AG20443 (cell line): ENCODE measurements at regions not wholly inside any gene's neighbourhood (a gene's known extent, or its start where the extent isn't known, plus 50 kb on each side); places are given as distances from the start of the nearest gene placed in this dataset.

Experiments used
- DNase-seq: peaks from one replicate; pipeline ENCODE4 v3.0.0; 2012; ENCODE audit warnings: low spot score, mixed read lengths

DNA sequence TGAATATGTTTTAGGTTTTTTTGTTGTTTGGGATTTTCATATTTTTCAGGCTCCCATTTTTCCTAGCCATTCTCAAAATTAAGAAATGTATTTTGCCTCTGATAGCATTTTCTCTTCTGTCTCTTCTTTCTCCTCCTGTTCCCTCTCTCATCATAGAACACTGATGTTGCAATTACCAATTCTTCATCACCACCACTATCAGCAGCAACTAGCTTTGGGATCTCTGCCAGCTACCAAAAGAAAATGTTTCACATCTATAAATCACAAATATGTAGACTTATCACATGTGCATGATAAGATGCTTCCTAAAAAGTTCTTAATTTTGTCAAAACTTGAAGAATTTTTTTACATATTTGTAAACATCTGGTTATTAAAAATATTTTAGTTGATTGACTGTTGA, 887.1 kb downstream of the MAT2B start:
- no peak for DNase-seq

DNA sequence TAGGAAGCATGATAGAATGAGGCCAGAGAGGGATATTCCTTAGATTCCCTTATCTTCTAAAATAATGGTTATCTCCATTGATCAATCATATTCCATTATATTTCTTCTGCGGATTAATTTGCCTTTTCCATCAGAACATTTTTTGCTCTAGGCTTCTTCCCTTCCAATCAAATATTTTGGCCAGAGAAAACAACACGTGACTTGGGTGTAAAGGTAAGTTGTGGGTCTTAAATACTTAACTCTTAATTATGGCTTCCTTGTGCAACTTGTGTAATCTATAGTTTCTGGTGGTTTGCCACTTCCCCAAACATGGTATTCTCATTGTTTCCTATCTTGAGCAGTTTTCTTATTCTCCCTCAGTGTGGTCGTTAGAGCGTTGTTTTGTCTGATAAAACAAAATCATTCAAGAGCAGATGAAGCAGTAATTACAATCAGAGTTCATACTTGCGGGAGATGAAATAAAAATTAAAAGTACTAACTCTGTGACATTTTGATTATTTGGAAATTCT, 889.3 kb downstream of the MAT2B start:
- DNase-seq, result no peak

DNA sequence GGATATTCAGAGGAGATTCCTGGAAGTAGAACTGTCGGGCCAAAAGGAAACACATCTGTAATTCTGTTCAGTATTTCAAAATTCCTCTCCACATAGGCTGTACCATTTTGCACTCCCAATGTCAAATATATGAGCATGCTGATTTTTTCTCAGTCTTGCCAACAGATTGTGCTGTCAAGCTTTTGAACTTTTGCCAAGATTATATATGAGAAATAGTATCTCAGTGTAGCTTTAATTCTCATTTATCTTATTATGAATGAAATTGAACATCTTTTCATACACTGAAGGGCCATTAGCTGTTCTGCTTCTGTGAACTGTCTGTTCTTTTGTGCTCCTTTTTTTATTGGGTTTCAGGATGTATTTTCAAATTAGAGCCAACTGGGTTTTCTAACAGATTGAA, 907.1 kb downstream of the MAT2B start:
- no peak for DNase-seq

DNA sequence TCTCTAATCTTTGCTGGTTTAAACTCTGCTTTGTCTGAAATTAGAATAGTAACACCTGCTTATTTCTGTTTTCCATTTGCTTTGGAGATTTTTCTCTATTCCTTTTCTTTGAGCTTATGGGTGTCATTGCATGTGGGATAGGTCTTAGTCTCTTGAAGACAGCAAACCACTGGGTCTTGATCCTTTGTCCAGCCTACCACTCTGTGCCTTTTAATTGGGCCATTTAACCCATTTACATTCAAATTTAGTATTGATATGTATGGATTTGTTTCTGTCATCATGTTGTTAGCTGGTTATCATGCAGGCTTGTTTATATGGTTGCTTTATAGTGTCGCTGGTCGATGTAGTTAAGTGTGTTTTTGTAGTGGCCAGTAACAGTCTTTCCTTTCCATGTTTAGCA, 914.7 kb downstream of the MAT2B start:
- DNase-seq, result no peak

DNA sequence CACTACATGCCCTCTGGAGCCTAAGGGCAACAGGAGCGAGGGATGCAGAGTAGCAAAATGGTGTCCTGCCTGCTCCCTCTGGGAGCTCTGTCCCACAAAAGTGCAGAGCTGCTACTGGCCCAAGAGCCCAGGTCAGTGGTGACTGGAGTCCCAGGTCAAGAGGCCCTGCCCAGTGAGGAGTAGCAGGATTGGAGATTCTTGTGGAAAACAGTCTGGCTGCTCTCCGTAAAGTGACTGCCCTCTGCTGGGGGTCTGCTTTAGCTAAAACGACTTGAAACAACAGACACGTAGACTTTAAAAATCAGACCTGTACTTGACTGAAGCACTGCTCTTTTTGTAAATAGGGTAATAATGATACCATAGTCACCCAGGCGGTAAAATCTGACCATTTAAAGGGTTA, 917.0 kb downstream of the MAT2B start:
- DNase-seq, result no peak

DNA sequence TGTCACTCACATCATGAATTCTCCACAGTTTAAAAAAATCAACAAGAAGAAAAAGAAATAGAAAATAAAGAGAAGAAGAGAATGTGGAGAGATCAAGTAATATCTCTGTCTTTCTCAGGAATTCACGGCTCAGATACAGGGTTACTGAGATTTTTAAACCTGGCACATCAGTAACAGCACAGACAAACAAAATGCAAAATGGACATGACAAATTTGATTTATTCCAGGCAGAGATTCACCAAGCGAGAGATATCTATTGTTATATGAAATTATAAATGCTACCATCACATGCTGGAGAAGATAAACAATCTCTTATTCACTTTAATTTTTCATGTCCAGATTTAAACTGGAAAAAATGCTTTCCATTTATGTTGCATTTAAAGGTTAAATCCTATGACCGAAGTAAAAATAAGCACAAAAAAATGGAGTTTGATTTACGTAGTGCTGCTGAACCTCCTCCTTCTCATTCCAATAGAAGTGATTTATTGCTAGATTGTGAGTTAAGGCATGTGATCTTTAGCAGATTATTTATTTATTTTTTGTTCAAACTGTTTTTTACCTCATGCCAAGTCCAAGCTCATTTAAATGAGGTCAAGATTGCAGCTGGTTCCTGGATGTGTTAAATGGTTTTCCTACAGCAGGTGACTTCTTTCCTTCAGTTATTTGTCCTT, 926.4 kb downstream of the MAT2B start:
- DNase-seq, result no peak

DNA sequence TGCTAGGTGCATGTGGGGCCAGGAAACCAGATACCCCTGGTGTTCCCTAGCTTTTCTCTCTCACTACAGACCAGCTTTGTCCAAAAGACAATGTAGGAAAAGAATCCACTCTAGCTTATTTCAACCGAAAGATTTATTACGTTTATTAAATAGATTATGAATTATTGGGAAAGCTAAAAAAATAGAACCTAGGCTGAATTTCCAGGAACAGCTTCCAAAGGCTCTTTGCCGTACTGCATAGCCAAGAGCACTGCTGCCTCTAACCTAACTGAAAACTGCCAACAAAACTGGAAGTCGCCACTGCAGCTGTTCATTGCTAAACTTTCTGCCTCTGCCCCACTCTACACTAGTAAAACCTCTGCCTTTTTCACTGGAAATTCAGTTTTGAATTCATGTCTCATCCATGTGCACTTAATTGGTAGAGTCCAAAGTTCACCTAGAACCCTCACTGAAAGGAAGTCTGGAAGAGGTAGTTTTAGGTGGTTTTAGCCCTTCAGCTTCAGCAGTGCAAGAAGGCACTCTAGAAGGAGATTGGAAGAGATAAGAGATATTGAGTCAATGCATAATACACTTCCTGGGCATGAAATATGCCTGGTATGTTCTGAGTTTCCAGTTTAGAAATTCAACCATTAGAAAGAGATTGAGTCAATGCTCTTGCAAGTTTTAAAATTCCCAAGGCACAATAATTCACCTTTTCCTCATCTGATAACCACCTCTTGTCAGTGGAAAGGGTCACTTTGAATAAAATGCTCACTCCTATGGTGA, 927.9 kb downstream of the MAT2B start:
- no peak for DNase-seq

DNA sequence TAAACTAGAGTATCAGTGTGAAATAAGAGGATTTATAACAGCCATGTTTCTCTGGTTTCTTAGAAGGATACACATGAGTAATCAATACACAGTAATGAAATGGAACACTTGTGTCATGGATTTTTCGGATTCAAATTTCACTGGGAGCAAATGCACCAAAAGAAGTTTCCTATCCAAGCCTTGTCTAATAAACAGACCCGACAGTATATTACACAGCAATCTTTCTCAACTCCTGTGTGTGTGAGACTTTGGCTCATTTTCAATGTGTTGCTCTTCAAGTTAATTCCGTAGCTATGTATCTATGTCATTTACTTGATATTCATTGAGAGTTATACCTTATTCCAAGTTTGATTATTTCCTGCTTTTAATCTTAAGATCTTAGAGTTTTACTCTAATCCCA, 930.2 kb downstream of the MAT2B start:
- no peak for DNase-seq

DNA sequence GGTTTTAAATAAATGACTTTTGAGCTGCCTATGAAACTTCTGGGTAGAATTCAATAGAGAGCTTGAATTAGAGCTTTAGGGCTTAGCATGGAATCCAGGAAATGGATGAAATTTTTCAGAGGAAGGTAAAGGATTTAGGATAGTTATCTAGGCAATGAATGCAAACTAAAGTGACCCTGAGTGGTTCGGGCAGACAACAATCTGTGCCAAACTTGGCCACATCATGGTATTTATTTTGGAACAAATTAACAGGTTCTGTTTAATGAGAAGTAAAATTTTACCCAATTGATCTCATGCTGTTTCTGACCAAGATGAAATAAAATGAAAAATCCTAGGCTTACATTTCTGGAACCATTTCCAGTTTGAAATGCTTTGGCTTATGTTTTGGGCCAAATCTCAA, 934.4 kb downstream of the MAT2B start:
- DNase-seq, result no peak

DNA sequence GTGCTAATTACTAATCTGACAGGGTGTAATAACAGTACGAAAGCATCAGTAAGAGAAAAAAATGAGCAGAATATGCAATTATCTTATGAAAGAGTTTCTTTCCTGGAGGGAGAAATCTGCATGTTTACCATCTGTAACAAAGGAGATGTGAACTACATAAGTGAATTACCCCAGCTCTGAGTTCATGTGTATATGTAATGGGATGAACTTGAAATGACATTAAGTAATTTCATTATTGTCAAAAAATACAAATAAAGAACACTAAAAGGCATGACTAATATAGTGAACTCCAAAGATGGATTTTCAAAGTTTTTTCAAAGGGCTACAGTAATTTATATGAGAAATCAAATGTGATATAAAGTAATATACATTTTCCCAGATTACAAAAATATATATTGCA, 944.0 kb downstream of the MAT2B start:
- no peak for DNase-seq

DNA sequence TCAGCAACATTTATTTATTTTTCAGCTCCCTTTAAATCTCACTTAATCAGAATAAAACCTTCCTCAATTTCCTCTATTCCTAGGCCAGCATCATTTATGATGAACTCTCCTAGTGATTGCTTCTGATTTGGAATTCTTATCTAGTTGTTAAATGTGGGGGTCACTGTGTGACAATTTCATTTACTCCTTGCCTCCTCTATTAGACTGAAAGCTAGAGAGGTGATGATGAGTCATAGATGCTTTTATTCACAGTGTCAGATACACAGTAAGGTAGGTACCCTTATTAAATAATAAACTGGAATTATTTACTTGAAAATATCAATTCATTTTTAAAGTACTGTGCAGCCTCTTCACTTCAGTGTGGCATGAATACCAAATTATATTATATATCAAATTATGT, 960.6 kb downstream of the MAT2B start:
- DNase-seq, result no peak

DNA sequence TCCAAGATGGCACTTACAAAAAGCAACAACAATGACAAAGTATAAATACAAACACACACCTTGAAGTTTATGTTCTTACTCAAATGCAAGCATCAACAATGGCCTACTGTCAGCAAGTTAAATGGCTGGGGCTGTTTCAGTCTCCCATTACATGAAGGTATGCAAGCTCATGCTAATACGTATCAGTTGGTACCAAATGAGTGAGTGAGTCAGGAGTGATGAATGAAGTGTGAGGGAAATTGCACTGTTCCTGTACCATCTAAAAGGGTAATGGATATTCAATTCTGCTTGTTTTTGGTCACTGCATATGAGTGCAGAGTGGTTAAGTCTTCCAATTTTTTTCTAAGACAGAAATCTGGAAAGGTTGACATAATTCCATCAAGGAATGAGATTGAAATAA, 964.9 kb downstream of the MAT2B start:
- no peak for DNase-seq

DNA sequence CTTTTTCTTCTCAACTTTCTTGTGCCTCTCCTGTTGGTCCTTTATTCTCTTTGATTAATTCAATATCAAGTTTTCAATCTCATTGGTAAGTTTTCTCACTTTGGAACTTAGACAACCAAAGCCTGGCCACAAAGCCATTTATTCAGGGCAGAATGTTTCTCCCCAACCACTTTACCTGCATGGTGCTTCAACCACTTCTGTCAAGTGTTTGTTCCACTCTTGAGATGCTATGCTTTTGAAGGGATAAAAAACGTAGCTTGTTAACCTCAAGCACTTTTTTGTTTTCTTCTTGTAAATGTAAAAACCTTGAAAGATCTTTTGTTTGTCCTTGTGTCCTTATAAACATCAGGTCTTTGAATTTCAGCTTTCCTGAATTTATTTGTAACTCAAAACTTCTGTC, 966.7 kb downstream of the MAT2B start:
- no peak for DNase-seq

DNA sequence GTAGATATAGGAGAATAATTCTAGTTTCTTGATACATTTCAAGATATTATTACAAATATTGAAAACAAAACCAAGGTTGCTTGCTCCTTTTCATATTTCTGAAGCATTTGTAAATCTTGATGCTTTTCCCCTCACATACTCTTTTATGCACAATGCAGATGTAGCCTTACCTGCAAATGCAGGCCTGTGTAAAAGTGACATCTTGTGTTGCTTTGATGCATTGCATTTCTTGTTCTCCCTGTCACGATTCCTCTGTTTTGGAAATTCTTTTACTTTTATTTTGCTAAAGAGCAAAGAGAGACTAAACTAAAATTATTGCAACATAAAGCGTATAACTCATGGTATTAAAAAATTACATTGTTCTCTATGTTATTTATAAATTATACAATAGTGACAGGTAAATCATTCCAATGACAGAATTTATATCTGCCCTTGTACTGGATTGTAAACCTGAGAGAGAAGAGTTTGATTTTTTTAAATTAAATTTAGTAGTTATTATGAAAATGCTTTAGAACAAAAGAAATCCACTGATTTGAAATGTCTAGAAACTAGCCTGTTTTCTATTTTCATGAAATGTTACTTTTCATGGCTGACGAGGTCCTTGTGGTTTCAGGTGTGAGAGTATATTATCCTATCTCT, 970.0 kb downstream of the MAT2B start:
- DNase-seq, result no peak

DNA sequence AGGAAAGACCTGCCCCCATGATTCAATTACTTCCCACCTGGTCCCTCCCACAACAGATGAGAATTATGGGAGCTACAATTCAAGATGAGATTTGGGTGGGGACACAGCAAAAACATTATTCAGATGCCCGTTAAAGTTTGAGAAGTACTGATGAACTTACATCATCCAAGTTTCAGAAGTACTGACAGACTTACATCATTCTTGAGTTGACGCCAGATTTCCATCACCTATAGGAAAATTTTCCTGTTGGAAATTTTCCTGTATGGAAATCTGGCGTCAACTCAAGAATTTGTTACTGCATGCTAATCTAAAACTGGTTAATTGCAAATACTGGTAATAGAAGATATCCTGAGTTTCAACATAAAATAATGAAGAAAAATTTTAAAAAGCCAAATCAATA, 975.9 kb downstream of the MAT2B start:
- DNase-seq, result no peak

DNA sequence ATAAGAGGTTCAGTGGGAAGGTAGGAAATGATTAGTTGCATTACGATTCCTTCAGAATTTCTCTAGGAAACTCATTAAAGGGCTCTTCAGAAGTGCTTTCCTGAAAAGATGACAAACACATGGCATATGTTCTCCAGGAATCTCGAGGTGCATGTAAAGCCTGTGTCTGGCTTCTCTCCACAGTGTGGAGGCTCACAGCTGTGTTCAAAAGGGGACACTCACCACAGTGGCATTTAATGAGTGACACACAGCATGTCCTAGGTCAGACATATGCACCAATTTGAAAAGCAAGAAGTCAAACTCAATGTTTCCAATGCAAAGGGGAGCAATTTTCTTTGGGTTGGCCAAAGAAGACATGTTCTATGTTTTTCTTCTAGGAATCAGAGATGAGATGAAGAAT, 976.9 kb downstream of the MAT2B start:
- no peak for DNase-seq

DNA sequence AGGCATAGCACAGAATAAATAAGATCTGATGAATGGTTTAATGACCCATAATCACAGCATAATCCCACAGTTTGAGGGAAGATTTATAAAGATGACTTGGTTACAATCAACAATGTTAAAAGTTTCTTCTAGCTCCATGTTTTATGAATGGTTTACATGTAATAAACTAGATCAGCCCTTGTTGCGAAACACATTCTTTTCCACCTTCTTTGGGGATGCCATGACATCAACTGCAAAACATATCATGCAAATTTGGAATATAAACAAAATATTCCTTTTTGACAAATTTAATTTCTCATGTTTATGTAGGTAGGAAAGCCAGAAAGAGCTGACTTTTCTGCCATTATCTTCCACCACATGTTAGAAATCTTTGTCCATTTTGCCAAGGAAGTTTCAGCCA, 979.5 kb downstream of the MAT2B start:
- no peak for DNase-seq

DNA sequence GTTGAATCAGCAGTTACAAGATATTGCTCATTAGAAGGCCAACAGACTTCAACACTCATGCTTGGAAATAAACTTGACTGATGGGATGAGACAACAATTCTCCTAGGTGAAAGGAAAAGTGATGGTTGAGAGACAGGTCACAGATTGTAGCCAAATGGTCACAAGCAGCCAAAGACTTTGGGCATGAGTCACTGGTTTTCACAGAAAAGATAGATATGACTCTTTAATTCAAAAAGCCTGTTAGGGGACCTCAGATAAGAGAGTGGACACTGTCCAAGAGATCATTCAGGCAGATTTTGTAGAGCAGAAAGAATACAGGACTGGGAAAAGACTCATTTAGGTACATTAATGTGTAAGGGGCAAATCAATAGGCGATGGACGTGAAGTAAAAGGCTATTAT, 982.5 kb downstream of the MAT2B start:
- DNase-seq, result no peak

DNA sequence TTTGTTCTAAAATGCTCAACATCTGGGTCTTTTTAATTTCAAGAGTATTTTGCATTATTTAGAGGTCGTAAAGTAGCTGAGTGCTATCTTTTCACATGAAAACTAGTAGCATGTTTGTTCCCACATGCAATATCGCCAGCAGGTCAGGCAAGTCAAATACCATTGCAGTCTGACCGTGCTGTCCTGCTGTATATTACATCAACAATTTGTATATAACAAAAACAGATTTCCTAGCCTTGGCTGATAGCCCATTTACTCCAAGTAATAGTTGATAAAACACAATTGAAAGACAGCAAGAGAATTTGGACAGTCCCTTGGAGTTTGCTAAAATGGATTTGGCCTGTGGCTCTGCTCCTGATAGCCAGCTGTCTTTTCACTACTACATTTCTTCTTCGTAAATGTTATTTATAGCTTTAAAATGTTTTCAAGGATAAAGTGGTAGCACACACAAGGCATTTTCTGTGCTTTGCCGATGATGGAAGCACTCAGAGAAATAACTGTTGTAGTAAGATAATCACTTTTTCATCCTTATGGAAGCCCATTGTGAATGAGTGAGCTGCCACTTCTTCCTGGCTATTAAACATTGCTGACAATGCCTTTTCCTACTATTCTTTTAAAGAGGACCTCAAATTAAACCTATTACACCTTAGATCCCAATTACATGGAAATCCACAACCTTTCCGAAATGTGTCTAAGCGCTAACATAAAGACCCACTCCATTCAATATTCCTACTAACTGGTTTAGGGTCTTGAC, 992.1 kb downstream of the MAT2B start:
- DNase-seq, result no peak

DNA sequence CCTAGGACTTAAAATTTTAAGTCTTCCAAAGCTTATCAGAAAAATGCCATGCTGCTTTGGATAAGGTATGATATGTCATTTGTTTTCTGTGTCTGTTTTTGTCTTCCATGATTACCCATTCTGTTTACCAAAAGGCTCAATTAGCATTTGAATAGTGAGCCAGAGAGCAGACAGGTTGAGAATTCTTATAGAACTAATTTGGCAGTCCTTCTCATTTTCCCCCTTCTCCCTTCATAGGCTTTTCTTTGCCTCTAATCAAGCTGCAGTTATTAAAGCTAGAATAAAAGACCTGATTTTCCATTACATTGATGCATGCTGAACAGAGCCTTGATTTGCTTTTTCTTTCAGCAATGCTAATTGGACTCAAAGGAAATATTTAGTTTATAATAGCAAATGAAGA, 993.0 kb downstream of the MAT2B start:
- DNase-seq, result no peak

DNA sequence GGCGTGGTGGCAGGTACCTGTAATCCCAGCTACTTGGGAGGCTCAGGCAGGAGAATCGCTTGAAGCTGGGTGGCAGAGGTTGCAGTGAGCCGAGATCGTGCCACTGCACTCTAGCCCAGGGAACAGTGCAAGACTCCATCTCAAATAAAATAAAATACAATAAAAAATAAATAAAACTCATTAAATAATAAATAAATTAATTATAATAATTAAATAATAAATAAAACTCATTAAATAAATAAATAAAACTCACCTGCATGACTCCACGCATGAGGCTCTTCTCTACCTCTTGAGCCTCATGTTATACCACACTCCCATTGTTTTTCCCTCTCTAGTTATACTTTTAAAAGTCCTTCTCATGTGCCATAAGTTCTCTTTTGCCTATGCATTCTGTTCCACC, 995.4 kb downstream of the MAT2B start:
- DNase-seq, result no peak

DNA sequence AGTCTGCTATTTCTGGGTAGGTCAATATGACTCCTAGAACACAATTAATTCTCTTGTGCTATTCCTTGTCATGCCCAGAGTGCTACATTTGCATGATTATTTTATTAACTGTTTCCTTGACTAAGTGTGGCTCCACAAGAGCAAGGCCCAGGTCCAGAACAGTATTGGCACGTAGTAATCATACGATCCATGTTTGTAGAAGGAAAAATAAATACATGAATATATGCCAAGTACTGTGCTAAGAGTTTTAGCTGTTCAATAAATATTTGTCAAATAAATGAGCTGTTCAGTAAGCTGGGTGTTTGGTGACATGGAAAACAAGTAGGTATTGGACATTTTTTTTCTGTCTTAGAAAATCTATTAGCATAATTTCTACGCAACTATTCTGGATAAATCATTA, 995.9 kb downstream of the MAT2B start:
- no peak for DNase-seq
